Liver (tissue), 7 donors: ENCODE measurements at regions not wholly inside any gene's neighbourhood (a gene's known extent, or its start where the extent isn't known, plus 50 kb on each side); places are given as distances from the start of the nearest gene placed in this dataset.

Experiments
- DNase-seq: peaks from one replicate; pipeline ENCODE4 v3.0.0-alpha.2; 2017; ENCODE audit warnings: low spot score
- H3K27ac ChIP-seq, 2 donors: one replicate each; pipeline ENCODE4 v1.7.0; 2013; ENCODE audit warnings: inconsistent platforms in 2 of 2, low read length in 2 of 2, control low read depth in 1 of 2, low read depth in 1 of 2, mild to moderate bottlenecking in 1 of 2
- H3K27me3 ChIP-seq, 4 donors: one replicate each; pipeline versions ENCODE4 v1.6.1 to v1.7.0; 2013; ENCODE audit warnings: low read length in 3 of 4, inconsistent platforms in 1 of 4, mild to moderate bottlenecking in 1 of 4, moderate library complexity in 1 of 4; ENCODE audit not compliant: control insufficient read depth in 4 of 4, insufficient read depth in 4 of 4
- H3K36me3 ChIP-seq, 4 donors: one replicate each; pipeline versions ENCODE4 v1.6.1 to v1.7.0; 2013; ENCODE audit warnings: low read length in 3 of 4, mild to moderate bottlenecking in 3 of 4, low read depth in 1 of 4, moderate library complexity in 1 of 4; ENCODE audit not compliant: control insufficient read depth in 4 of 4, insufficient read depth in 3 of 4
- H3K4me1 ChIP-seq, 4 donors: one replicate each; pipeline versions ENCODE4 v1.6.1 to v1.7.0; 2013; ENCODE audit warnings: low read length in 3 of 4, mild to moderate bottlenecking in 3 of 4, moderate library complexity in 1 of 4; ENCODE audit not compliant: control insufficient read depth in 4 of 4, insufficient read depth in 4 of 4
- H3K4me3 ChIP-seq, 3 donors: one replicate each; pipeline versions ENCODE4 v1.6.1 to v1.7.0; 2013; ENCODE audit warnings: low read length in 3 of 3, control low read depth in 1 of 3, low read depth in 1 of 3, mild to moderate bottlenecking in 1 of 3
- H3K9ac ChIP-seq, 2 donors: one replicate each; pipeline ENCODE4 v1.7.0; 2013; ENCODE audit warnings: low read length in 2 of 2, mild to moderate bottlenecking in 2 of 2, moderate library complexity in 2 of 2, control low read depth in 1 of 2, low read depth in 1 of 2
- H3K9me3 ChIP-seq, 4 donors: one replicate each; pipeline versions ENCODE4 v1.6.1 to v1.7.0; 2013; ENCODE audit warnings: low read length in 3 of 4; ENCODE audit not compliant: control insufficient read depth in 4 of 4
- ATF3 ChIP-seq: IDR thresholded peaks from 2 replicates; pipeline ENCODE4 v1.6.1; 2016; ENCODE audit warnings: antibody characterized with exemption
- CTCF ChIP-seq: fragments of 150-350 bp; IDR thresholded peaks from 2 replicates; pipeline ENCODE4 v1.5.1; 2017; ENCODE audit warnings: improper control_type of control experiment, low read depth, low read length; ENCODE audit not compliant: missing input control
- EGR1 ChIP-seq, 2 donors: IDR thresholded peaks; 2 replicates each; pipeline ENCODE4 v1.6.1; 2016 to 2018; ENCODE audit warnings: antibody characterized with exemption in 2 of 2, low read depth in 2 of 2
- FOXA1 ChIP-seq: IDR thresholded peaks from 2 replicates; pipeline ENCODE4 v1.6.1; 2016; ENCODE audit warnings: antibody characterized with exemption
- FOXA2 ChIP-seq: IDR thresholded peaks from 2 replicates; pipeline ENCODE4 v1.6.1; 2016; ENCODE audit warnings: antibody characterized with exemption
- GABPA ChIP-seq, 2 donors: IDR thresholded peaks in 1 of 2; conservative IDR thresholded peaks in 1 of 2; 2 replicates each; pipeline ENCODE4 v1.6.1; 2016; ENCODE audit warnings: antibody characterized with exemption in 2 of 2, mild to moderate bottlenecking in 1 of 2, moderate library complexity in 1 of 2
- HNF4A ChIP-seq, 2 donors: conservative IDR thresholded peaks; 2 replicates each; pipeline ENCODE4 v1.6.1; 2016; ENCODE audit warnings: antibody characterized with exemption in 2 of 2, mild to moderate bottlenecking in 2 of 2
- HNF4G ChIP-seq: IDR thresholded peaks from 2 replicates; pipeline ENCODE4 v1.6.1; 2016; ENCODE audit warnings: antibody characterized with exemption
- JUND ChIP-seq, 2 donors: IDR thresholded peaks; 2 replicates each; pipeline ENCODE4 v1.6.1; 2016; ENCODE audit warnings: antibody characterized with exemption in 2 of 2
- MAX ChIP-seq: IDR thresholded peaks from 2 replicates; pipeline ENCODE4 v1.6.1; 2016; ENCODE audit warnings: antibody characterized with exemption
- NR2F2 ChIP-seq: IDR thresholded peaks from 2 replicates; pipeline ENCODE4 v1.6.1; 2016; ENCODE audit warnings: antibody characterized with exemption
- RAD21 ChIP-seq, 2 donors: IDR thresholded peaks; 2 replicates each; pipeline ENCODE4 v1.6.1; 2016; ENCODE audit warnings: antibody characterized with exemption in 2 of 2, mild to moderate bottlenecking in 2 of 2
- REST ChIP-seq: IDR thresholded peaks from 2 replicates; pipeline ENCODE4 v1.6.1; 2016; ENCODE audit warnings: antibody characterized with exemption, mild to moderate bottlenecking
- RXRA ChIP-seq, 2 donors: IDR thresholded peaks; 2 replicates each; pipeline ENCODE4 v1.6.1; 2017 to 2018; ENCODE audit warnings: antibody characterized with exemption in 2 of 2, mild to moderate bottlenecking in 1 of 2
- SP1 ChIP-seq: IDR thresholded peaks from 2 replicates; pipeline ENCODE4 v1.6.1; 2018; ENCODE audit warnings: antibody characterized with exemption, mild to moderate bottlenecking
- TAF1 ChIP-seq: conservative IDR thresholded peaks from 2 replicates; pipeline ENCODE4 v1.6.1; 2016; ENCODE audit warnings: antibody characterized with exemption, mild to moderate bottlenecking
- YY1 ChIP-seq: IDR thresholded peaks from 2 replicates; pipeline ENCODE4 v1.6.1; 2016; ENCODE audit warnings: antibody characterized with exemption, mild to moderate bottlenecking
- ZBTB33 ChIP-seq: IDR thresholded peaks from 2 replicates; pipeline ENCODE4 v1.6.1; 2016; ENCODE audit warnings: antibody characterized with exemption
- donor health status: healthy.
- donor health status: healthy.
- donor health status: healthy.
- donor health status: healthy.

- TF ChIP-seq FOXA2 (peak; percentile 81), RAD21 (IDR thresholded peaks at IDR 0.05) (peak; percentile 35 to 40), FOXA1 (peak; percentile 52), GABPA (IDR thresholded peaks at IDR 0.05 in 1 of 2, conservative IDR thresholded peaks at IDR 0.05 in 1 of 2) (no peak), JUND (IDR thresholded peaks at IDR 0.05) (peak; percentile 53 to 80), ZBTB33 (no peak), HNF4A (conservative IDR thresholded peaks at IDR 0.05) (peak; percentile 89 to 91), HNF4G (peak; percentile 68), NR2F2 (no peak), MAX (peak; percentile 20), REST (no peak), RXRA (IDR thresholded peaks at IDR 0.05) (peak; percentile 26 to 63), YY1 (peak; percentile 51), SP1 (peak; percentile 71), ATF3 (peak; percentile 26), CTCF (no peak), TAF1 (no peak), EGR1 (IDR thresholded peaks at IDR 0.05; ENCODE audit: low read depth in 2 of 2) (peak in 1 of 2 donors; percentile 79)
- no peaks in the 10 kb centered on the region for H3K9me3 ChIP-seq
- no peaks in the 10 kb centered on the region for H3K36me3 ChIP-seq
- DNase-seq, result no peak
- H3K27me3 ChIP-seq, result no peaks in the 10 kb centered on the region
- no peak overlapping the region for H3K27ac ChIP-seq
- H3K4me3 ChIP-seq, result no peak overlapping the region
- no peak overlapping the region for H3K9ac ChIP-seq
- H3K4me1 ChIP-seq, result peaks cover 2 to 8% (median 3%) of the 10 kb centered on the region in 4 donors
Observed at GRCh38 chr4:177687117-177687516, 244.9 kb upstream of the AGA start.
